HG03025 (cell line): ENCODE measurements at regions not wholly inside any gene's neighbourhood (a gene's known extent, or its start where the extent isn't known, plus 50 kb on each side); places are given as distances from the start of the nearest gene placed in this dataset.

Experiments
- ATAC-seq: cut with Tn5 transposase; IDR thresholded peaks from one replicate; pipeline ENCODE4 v1.9.1; 2021; ENCODE audit warnings: mild to moderate bottlenecking, moderate library complexity; ENCODE audit not compliant: unreplicated experiment, low FRiP score

DNA sequence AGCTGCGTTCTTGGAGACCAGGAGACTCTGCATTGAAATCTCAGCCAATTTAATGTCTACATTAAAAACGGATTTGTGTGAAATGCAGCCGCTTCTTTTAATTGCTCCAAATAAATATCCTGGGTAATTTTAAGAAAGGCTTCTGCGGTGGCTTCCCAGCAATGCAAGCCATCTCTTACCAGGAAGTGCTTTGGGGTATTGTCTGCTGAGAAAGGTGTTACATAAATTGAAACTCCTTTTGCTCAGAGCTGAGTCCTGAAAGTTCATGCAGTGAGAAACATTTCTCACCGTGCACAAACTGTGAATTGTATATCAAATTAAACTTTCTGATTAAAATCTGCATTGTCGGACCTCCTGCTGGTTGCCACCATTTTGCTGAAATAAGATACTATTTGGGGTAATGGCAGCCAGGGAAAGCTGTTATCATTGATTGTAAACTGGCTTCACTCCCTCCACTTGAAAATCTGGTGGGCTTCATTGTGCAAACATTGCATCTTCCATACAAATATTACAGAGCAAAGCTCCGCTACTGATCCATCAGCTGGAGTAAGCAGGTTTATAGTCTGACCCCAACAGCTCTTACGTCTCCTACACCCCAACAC lies 59.5 kb downstream of the ZIC5 start:
- no peak for ATAC-seq

DNA sequence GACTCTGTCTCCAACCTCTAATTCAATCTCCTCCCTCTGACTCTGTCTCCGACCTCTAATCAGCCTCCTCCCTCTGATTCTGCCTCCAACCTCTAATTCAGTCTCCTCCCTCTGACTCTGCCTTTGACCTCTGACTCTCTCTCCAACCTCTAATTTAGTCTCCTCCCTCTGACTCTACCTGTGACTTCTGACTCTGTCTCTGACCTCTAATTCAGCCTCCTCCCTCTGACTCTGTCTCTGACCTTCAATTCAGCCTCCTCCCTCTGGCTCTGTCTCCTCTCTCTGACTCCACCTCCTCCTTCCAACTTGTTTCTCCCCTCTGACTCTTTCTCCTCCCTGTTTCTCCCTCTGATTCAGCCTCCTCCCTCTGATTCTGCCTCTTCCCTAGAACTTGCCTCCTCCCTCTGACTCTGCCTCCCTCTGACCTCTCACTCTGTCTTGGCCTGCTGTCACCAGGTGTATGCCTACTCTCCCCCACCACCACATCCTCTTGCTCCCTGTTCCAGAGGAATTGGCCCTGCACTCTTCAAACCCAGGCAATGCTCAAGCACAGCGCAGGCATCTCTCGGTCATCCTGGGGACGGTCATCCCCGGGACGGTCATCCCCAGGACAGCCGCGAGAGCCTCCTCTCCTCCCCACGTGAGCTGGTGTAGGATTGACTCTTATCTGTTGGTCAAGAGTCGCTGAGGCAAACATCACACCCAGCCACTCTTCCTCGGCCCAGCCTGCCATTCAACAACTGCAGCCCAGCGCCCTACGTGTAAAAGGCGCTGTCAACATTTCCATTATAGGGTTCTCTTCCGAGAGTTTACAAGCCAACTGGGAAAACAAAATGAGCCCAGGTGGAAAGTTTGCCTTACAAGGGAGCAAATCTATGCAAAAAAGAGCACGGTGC lies 60.2 kb downstream of the ZIC5 start:
- no peak for ATAC-seq

DNA sequence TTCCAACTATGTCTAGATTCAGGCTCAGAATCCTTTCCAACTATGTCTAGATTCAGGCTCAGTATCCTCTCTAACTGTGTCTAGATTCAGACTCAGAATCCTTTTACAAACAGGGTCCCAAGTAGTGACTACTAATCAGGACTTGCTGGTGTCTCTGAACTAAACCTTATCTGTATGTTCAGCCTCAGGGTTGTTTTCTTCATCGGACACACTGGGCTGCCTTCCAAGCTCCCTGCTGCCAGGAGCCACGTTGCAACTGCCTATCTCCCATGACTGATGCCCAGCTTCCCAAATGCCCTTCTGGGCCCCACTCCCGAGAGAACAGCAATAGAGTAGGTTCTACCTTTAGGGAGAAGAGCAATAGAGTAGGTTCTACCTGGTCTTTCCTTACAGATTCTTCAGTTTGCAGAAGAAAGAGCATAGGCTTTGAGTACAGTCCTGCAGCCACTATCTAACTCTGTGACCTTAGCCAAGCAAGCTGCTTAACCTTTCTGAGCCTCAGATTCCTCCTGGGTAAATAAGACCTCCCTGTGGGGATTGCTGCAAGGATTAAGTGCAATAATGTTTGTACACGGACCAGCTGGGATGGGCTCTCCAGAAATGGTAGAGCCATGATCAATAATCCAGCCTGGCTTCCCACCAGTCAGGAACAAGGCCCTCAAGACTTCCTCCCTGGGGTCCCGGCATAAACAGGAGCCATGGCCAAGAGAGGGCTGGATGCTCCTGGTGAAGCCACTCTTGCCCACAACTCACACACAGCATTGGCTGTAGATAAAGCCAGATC lies 61.5 kb downstream of the ZIC5 start:
- ATAC-seq: no peak

DNA sequence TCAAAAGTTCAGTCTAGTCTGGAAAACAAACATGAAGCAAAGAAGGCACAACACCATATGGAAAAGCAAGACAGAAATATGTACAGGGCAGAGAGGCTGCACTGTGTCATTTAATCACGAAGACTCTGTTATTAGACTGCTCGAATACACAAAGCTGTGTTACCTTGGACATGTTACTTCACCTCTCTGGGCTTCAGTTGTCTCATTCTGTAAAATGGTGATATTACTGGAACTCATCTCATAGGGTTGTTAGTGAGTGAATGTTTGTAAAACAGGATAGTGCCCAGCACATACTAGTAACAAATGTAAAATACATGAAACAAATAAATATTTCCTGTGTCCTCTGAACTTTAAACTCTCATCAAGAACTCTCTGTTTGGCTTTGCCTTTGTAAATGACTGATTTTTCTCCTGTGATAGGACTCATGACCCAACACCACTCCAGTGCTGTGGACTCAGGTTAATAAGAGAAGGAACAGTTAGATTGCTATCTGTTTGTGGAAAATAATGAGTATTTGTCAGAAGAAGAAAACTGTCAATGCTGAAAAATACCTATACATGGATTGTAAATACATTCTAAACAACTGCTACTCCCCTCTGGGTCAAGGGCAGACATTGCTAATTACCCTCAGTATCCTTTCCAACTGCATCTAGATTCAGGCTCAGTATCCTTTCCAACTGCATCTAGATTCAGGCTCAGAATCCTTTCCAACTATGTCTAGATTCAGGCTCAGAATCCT lies 62.3 kb downstream of the ZIC5 start:
- ATAC-seq: no peak

DNA sequence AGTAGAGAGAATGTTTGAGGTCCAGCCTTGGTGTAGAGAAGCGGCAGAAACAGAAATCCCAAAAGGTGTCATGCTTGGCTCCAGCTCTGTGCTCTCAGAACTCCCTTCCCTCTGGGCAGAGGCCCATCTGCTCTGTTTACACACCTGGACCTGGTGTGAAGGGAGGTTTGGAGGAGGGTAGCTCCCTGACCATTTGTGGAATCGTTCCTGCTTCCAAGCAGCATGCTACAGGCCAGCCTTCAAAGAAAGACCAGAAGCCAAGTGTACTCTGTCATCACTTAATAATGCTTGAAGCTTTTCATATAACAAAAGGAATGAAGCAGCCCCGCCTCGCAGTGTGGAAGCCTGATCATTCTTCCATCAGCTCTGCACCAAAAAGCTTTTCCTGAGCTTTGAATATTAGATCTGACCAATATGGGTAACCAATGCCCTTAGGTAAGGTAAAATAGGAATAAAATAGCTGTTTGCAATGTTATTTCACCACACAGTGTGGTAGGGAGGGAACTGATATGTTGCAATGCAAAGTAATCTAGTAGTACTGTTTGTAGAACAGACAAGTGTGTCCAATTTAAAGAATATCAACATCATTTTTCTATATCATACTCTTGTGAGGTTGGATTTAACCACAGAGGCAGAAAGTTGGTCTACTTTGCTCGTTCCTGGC lies 63.3 kb downstream of the ZIC5 start:
- no peak for ATAC-seq

DNA sequence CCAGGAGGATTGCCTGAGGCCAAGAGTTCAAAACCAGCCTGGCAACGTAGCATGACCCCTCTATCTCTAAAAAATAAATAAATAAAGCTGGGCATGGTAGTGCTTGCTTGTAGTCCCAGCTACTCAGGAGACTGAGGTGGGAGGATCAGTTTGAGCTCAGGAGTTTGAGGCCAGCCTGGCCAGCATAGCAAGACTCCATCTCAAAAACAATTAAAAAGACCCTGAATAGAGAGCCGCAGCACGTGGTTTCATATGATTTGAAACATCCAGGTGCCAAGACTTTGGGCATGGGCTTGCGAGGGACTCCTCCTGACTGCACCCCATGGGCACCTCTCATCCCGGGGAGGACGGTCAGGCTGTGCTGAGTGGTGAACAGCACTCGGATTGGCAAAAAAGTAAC lies 63.9 kb downstream of the ZIC5 start:
- ATAC-seq: no peak

DNA sequence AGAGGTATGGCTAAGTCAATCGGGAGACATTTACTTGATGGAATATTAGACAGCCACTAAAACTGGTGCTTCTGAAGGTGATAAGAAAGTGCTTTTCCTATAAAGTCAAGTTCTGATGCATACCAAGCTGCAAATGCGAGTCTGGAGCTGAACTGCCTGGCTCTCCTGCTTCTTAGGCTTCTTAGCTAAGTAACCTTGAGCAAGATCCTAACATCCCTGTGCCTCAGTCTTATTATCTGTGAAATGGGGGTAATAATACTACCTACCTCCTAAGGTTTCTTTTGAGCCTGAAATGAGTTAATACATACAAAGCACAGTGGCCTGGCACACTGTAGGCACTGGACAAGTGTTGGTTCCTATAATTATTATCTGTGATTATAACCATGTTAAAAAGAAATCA lies 64.5 kb downstream of the ZIC5 start:
- no peak for ATAC-seq

DNA sequence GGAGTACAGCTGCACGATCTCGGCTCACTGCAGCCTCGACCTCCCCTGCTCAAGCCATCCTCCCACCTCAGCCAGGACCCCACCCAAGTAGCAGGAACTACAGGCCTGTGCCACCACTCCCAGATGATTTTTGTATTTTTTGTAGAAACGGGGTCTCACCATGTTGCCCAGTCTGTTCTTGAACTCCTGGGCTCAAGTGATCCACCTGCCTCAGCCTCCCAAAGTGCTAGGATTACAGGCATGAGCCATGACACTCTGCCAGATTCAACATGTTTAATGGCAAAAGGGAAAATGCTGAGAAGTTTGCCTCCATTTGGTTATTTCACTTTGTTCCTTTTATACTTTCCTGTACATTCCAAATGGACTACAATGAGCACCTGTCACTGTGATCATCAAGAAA lies 65.8 kb downstream of the ZIC5 start:
- ATAC-seq: no peak

DNA sequence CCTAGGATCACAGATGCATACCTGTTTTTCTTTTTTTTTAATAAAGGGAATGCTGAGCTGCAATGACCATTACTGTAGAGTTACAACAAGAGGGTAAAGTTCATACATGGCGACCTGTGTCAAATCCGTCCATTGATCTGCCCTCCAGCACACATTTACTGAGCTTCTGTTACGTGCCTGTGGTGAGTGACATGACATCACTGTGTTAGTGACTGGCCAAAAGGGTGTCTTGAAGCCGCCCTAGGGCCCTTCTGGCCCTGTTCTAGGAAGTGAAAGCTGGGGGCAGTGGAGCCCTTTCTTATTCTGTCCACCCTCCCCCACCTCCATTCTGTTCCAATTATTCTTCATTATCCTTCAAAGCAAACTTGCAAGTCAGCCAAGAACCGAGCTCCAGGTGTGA lies 66.3 kb downstream of the ZIC5 start:
- no peak for ATAC-seq

DNA sequence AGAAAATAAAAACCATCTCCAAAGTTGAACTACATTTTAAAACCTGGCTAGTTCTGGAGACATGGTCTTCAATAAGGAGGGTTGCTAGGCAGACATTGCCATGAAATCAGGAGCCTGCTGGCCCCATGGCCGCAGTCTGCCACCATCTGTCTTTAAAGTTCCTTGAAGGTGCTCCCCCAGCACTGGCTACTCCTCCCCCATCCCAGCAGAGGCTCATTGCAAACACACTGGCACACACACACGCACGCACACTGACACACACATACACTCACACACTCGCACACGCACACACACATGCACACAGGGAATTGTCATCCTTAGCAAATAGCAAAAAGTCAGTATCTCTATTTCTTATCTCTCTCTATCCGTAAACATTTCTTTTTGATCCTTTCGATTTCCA lies 68.4 kb downstream of the ZIC5 start:
- ATAC-seq: no peak

DNA sequence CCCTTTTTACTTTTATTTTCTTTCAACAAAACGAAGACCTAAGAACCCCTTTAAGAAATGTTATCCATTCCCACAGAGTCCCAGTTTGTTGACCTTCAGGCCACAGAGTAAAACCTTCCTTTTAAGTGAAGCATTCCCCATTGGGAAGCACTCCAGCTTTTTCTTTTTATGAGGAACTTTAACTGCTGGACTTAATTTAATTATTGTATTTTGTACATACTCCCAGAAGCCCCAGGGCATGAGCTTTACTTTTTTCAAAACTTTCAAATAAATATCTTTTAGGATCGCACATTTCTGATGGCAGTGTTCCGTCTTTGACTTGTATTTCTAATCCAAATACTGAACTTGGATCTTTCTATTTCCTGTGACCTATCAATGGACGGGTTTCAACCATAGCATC lies 68.9 kb downstream of the ZIC5 start:
- ATAC-seq: no peak

DNA sequence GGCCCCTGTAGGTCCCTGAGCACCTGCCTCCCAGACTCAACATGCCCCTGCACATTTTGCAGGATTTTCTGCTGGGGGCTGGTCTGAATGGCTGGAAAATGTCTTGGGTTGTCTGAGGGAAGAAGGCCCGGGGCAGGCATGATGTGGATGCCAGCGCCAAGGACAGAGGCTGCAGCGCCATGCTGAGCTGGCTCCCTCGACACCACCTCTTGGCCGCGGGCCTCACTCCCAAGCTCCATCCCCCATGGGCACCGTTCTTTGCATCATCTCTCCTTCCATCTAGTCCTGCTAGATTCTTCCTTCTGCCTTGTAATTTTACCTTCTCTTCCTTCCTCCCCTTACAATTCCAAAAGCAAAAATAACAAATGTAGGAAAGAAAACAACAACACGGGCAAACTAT lies 70.6 kb downstream of the ZIC5 start:
- ATAC-seq: no peak

DNA sequence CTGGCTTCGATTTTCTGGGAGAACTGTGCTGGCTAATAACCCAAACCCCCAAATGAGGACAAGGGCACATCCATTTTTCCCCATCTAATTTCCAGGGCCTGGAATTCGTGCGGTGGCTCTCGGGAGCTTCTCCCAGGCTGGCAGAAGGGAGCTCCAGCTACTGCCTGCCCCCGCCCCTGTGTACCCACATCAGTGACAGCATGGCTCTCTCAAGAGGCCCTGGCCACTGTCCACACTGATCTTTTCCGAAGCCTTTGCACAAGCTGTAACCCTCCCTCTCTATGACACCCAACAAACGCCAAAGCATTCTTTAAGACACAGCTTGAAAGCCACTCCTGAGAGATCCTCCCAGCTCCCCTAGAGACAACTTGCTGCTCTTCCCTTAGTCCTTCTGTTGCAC lies 73.1 kb downstream of the ZIC5 start:
- ATAC-seq: no peak

DNA sequence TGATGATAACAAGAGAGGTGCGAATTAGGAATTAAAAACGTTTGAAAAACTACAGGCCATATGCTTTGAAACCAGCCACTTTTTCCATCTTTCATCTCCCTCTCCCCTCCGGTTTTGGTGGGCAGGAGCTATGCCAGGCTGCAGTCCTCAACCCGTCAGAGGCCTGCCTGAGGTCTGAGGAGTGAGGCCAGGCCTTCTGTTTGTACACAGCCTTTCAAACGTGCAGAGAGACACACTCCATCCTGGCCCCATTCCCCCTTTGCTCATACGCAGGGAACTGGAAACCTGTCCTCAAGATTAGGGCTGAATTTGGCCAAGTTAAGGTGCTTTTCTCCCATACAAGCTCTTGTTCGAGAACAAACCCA lies 74.5 kb downstream of the ZIC5 start:
- no peak for ATAC-seq

DNA sequence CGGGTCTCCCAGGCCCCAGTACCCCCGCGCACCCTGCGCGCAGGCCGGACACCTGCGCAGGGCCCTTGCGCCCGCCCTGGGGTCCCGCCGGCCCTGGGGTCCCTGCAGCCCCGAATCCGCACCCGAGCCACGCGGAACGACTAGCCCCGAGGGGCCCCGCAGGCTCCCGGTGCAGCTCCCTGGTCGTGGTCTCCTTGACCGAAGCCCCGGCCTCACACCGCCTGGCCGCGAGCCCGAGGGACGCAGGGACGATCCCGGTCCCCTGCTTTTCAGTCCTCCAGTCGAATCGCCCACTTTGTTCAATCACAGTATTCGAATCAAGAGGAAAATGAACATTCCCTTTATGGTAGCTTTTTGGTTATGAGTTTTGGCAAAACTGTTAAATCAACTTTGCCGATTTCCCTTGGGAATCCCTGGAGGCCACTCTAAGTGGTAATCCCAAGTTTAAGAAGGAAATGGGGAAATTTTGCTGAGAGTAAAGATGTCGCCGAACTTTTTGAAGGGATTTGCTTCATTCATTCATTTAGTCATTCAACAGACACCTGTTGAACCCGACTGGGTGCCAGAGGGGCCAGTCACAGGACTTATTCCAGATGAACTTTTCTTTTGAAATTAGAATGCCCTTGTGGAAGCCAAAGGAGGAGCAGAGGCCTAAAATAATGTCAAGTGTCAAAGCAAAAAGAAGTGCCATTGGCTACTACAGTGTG lies 75.0 kb downstream of the ZIC5 start:
- ATAC-seq: no peak

DNA sequence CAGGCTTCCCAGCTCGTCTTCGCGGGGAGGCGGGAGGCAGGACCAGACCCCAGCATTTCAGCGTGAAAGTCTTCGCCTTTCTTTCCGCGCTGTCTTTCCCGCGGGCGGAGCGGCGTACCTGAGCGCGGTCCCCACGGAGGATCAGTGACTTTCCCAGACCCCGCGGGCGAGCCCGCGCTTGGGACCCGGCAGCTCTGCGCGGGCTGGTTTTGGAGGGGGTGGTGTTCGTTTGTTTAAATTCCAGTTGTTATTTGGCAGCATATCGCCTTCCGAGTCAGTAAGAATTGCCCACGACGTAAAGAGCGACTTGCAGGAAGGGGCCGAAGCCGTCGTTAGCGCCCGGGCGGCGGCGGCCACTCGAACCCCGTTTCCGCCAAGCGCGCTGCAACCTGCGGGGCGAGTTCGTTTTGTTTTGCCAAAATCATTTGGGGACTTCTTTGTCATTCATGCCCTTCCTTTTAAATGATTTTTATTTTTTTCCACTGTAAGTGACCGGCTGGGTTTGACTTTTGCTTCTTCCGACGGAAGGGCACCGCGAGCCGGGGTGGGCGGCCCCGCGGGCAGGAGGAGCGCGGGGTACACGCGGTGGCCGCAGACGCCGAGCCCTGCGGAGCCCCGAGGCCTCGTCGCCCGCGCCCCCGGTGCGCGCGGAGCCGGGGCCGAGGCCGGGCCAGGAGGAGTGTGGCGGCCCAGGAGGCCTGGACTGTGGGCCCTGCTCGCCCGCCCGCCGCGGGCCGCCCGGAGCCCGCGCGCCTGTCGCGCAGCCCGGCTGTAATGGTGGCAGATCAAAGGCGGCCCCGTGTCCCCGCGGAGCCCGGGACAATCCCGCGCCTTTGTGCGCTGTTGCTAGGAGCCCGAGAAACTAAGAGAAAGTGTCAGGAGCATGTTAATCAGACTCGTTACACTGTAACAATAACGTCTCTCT lies 75.9 kb downstream of the ZIC5 start:
- no peak for ATAC-seq

DNA sequence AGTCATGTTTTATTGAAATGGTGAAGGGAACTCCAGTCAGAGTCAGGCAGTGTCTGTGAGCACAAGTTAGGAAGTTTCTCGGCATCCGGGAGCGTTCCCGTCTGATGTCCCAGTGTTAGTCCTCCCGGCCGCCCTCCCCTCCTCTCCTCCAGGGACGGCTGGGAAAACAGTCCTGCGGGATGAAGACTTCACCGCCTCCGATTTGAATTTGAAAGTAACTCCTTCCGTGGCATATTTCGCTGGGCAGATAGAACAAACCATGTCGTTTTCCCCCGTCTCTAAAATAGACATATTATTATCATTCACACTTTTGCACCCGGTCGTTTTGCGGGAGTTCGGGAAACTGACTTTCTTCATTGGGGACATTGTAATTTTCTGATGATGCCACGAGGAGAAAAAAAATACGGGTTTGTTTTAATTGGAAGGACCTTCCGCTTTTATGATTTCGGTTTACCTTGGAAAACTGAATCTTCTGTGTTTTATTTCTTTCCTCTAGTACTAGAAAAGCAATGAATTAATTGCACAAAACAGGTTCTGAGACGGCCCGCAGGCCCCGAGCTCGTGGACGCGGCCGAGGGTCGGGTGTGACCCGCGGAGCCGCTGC lies 76.6 kb downstream of the ZIC5 start:
- no peak for ATAC-seq

DNA sequence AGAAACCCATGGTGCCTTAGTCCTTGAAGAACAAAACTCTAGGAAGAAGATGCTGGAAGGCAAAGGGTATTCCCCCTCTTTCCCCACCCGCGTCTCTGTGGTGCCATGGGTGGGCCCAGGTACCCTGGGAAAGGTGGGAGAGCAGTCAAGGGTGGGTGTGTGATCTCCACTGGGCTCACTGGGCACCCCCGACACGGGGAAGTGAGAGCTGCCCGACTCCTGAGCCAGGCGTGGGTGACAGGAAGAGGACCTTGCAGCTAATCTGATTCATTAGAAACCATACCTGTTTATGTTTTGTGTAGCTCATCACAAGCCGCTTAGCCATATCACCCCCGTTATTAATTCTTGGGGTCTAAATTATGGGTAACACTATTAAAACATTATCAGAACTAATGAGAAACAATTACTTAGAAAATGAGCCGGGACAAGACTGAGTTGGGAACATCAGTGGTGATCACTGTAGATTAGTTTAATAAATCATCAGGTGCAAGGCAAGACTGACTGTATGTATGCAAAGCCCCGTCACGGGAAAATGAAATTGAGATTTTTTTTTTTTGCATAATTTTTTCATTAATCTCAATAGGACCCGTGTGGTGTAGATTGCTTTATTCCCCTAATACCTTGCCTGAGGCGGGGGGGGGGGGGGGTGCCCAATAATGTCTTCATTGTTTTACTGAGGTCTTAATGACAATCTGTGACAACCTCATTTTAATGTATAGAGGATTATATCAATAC lies 77.3 kb downstream of the ZIC5 start:
- ATAC-seq: no peak
